ENCODE measurements at regions not wholly inside any gene's neighbourhood (a gene's known extent, or its start where the extent isn't known, plus 50 kb on each side); places are given as distances from the start of the nearest gene placed in this dataset.

GRCh38 chr12:62008703-62009102 lies 251.5 kb upstream of the USP15 start:
- TF ChIP-seq, protein P1, sequence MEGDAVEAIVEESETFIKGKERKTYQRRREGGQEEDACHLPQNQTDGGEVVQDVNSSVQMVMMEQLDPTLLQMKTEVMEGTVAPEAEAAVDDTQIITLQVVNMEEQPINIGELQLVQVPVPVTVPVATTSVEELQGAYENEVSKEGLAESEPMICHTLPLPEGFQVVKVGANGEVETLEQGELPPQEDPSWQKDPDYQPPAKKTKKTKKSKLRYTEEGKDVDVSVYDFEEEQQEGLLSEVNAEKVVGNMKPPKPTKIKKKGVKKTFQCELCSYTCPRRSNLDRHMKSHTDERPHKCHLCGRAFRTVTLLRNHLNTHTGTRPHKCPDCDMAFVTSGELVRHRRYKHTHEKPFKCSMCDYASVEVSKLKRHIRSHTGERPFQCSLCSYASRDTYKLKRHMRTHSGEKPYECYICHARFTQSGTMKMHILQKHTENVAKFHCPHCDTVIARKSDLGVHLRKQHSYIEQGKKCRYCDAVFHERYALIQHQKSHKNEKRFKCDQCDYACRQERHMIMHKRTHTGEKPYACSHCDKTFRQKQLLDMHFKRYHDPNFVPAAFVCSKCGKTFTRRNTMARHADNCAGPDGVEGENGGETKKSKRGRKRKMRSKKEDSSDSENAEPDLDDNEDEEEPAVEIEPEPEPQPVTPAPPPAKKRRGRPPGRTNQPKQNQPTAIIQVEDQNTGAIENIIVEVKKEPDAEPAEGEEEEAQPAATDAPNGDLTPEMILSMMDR (IDR thresholded peaks at IDR 0.05), result no peak
- no peak for TF ChIP-seq POLR2A (IDR thresholded peaks at IDR 0.05)
